AG09319 (cell line): ENCODE measurements at regions not wholly inside any gene's neighbourhood (a gene's known extent, or its start where the extent isn't known, plus 50 kb on each side); places are given as distances from the start of the nearest gene placed in this dataset.
A peak's percentile ranks its signal among the peaks of the same experiment; 100 is the strongest.

Experiments
- DNase-seq: peaks from one replicate; pipeline ENCODE4 v3.0.0-alpha.2; 2010; ENCODE audit warnings: low read depth; ENCODE audit errors: extremely low read depth
- CTCF ChIP-seq: IDR thresholded peaks from 2 replicates; pipeline ENCODE4 v1.5.1; 2011; ENCODE audit warnings: low read depth, mild to moderate bottlenecking, inconsistent platforms, low read length, moderate library complexity

- DNase-seq: no peak
Observed at GRCh38 chr11:76607431-76607830, 63.1 kb downstream of the LRRC32 start.

GRCh38 chr11:76605338-76606074 lies 65.0 kb downstream of the LRRC32 start:
- TF ChIP-seq CTCF: no peak
- no peak for DNase-seq

More at GRCh38 chr11:76607431-76607830, 63.1 kb downstream of the LRRC32 start:
- no peak for TF ChIP-seq CTCF

GRCh38 chr11:76604626-76605241 lies 65.8 kb downstream of the LRRC32 start:
- DNase-seq: peak; percentile 69
- TF ChIP-seq CTCF: no peak

- no peak for TF ChIP-seq CTCF
- DNase-seq: no peak
Observed at GRCh38 chr11:76604081-76604625, 66.4 kb downstream of the LRRC32 start.

- no peak for TF ChIP-seq CTCF
- no peak for DNase-seq
Observed at GRCh38 chr11:76603202-76603601, 67.3 kb downstream of the LRRC32 start.
